Kidney (tissue), 13 donors: ENCODE measurements at regions not wholly inside any gene's neighbourhood (a gene's known extent, or its start where the extent isn't known, plus 50 kb on each side); places are given as distances from the start of the nearest gene placed in this dataset.

ENCODE experiments used
- DNase-seq, 5 donors: peaks; one replicate each; pipeline ENCODE4 v3.0.0-alpha.2; 2013 to 2020
- FAIRE-seq: peaks from 2 replicates; lab custom pipeline; 2012; peaks lifted over from hg19 to GRCh38; lab: Jason Lieb, UNC
- H3K27ac ChIP-seq, 2 donors: one replicate each; pipeline ENCODE4 v1.7.0; 2013; ENCODE audit warnings: low read depth in 2 of 2, low read length in 2 of 2, inconsistent platforms in 1 of 2
- H3K27me3 ChIP-seq: one replicate; pipeline ENCODE4 v1.7.1; 2013; ENCODE audit warnings: low read length, inconsistent platforms; ENCODE audit not compliant: control insufficient read depth, insufficient read depth
- H3K36me3 ChIP-seq, 3 donors: one replicate each; pipeline versions ENCODE4 v1.7.0 to v1.7.1; 2013; ENCODE audit warnings: low read length in 3 of 3, control low read depth in 1 of 3, inconsistent platforms in 1 of 3; ENCODE audit not compliant: insufficient read depth in 3 of 3, control insufficient read depth in 2 of 3
- H3K4me1 ChIP-seq, 3 donors: one replicate each; pipeline versions ENCODE4 v1.7.0 to v1.7.1; 2013; ENCODE audit warnings: low read length in 3 of 3, inconsistent platforms in 1 of 3, low read depth in 1 of 3; ENCODE audit not compliant: control insufficient read depth in 2 of 3, insufficient read depth in 2 of 3
- H3K4me3 ChIP-seq, 3 donors: one replicate each; pipeline versions ENCODE4 v1.7.0 to v1.8.1; 2013; ENCODE audit warnings: low read length in 3 of 3, control low read depth in 1 of 3, inconsistent platforms in 1 of 3
- H3K9ac ChIP-seq, 3 donors: one replicate each; pipeline versions ENCODE4 v1.7.0 to v1.7.1; 2013; ENCODE audit warnings: low read length in 3 of 3, control low read depth in 1 of 3, inconsistent platforms in 1 of 3
- H3K9me3 ChIP-seq, 3 donors: one replicate each; pipeline versions ENCODE4 v1.7.0 to v1.7.1; 2013; ENCODE audit warnings: low read length in 3 of 3, control low read depth in 1 of 3, inconsistent platforms in 1 of 3; ENCODE audit not compliant: control insufficient read depth in 2 of 3, insufficient read depth in 1 of 3
- intact Hi-C: fragments of 100-400 bp; cut with DNase I; formaldehyde crosslinking; loops from one replicate; pipeline ENCODE4 v1.11.1; 2022
- TF ChIP-seq, protein P1 (sequence below): IDR thresholded peaks from 3 replicates; pipeline ENCODE4 v1.5.1; 2012; ENCODE audit warnings: mild to moderate bottlenecking, moderate library complexity, borderline replicate concordance; ENCODE audit not compliant: insufficient read depth; ENCODE audit errors: extremely low read depth
- donor health status: control.
- donor health status: control.
- donor health status: control.
- donor health status: control.
- donor health status: control.
- donor health status: DM: yes; HTN: yes; CAD: no.
- donor health status: Normal renal cell carcinoma (clear cell type).

DNA sequence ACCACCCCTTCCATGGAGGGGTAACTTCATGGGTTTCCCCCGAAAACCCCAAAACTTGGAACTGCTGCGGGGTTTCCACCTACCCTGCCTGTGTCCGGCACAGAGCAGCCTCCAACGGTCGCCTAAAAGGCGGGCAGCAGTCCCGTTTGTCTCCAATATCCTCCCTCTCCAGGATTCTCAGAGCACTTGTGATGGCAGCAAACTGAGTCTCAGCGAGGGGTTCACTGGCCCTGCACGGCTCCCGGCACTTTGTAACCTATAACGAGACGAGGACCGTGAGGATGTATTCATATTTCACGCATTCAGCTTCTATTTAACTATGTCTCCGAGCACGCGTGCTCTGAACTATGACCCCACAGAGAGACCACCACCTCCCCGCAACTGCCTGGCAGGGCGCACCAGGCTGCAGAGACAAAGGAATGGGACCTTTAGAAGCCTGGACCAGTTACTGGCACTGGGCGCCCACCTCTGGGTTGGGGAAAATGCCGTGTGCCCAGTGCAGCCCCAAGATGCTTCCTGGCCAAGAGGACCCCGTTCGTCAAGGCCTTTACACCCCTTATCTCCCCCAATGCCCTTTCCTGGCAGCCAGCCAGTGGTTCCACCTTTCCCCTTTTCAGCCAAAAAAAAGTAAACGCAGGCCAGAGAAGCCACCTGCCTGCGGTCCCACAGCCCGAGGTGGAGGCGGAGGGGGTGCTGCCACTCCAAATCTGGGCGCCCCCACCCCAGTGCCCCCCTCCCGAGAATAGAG lies 173.1 kb upstream of the RTL1 start:
- H3K9me3 ChIP-seq: no peaks in the 10 kb centered on the region
- FAIRE-seq (no peak), DNase-seq (peak in 1 of 5 donors; percentile 9)
- no peaks in the 10 kb centered on the region for H3K4me1 ChIP-seq
- H3K9ac ChIP-seq: no peak overlapping the region
- no peak overlapping the region for H3K4me3 ChIP-seq
- TF ChIP-seq, protein P1, sequence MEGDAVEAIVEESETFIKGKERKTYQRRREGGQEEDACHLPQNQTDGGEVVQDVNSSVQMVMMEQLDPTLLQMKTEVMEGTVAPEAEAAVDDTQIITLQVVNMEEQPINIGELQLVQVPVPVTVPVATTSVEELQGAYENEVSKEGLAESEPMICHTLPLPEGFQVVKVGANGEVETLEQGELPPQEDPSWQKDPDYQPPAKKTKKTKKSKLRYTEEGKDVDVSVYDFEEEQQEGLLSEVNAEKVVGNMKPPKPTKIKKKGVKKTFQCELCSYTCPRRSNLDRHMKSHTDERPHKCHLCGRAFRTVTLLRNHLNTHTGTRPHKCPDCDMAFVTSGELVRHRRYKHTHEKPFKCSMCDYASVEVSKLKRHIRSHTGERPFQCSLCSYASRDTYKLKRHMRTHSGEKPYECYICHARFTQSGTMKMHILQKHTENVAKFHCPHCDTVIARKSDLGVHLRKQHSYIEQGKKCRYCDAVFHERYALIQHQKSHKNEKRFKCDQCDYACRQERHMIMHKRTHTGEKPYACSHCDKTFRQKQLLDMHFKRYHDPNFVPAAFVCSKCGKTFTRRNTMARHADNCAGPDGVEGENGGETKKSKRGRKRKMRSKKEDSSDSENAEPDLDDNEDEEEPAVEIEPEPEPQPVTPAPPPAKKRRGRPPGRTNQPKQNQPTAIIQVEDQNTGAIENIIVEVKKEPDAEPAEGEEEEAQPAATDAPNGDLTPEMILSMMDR: no peak
- no peaks in the 10 kb centered on the region for H3K27me3 ChIP-seq
- H3K27ac ChIP-seq: no peak overlapping the region
- H3K36me3 ChIP-seq: no peaks in the 10 kb centered on the region
- intact Hi-C loops: no loop called here

DNA sequence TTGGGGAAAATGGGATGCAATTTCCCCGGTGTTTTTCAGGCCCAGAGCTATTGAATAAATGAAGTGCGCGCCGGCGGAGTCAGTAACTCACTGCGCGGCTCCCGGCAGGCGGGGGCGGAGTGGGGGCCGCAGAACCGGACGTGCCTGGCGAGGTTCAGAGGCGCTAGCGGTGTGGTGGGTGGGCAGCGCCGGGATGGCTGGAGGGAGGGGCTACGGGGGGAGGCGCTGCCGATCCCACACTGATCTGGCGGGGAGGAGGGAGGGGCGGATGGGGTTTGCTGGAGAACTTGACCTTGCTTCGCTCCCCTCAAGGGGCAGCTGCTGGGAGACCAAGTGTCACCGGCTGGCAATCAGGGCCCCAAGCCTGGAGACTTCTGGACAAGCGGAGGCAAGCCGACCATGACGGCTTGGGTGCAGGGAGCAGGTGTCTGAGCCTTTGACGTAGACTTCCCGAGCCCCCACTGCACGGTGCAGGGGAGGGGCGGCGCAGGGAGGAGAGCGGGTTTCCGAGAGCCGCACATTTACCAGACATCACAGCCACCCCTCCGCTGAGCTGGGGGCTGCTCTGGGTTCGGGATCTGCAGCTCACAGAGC lies 174.1 kb upstream of the RTL1 start:
- Histone ChIP-seq H3K4me1 (no peaks in the 10 kb centered on the region), H3K36me3 (no peaks in the 10 kb centered on the region), H3K9ac (no peak overlapping the region), H3K27ac (no peak overlapping the region), H3K9me3 (no peaks in the 10 kb centered on the region), H3K4me3 (no peak overlapping the region), H3K27me3 (no peaks in the 10 kb centered on the region)
- FAIRE-seq (no peak), DNase-seq (peak in 4 of 5 donors; percentile 79 to 84 (median 84))
- intact Hi-C loops: no loop called here
- TF ChIP-seq, protein P1: no peak

DNA sequence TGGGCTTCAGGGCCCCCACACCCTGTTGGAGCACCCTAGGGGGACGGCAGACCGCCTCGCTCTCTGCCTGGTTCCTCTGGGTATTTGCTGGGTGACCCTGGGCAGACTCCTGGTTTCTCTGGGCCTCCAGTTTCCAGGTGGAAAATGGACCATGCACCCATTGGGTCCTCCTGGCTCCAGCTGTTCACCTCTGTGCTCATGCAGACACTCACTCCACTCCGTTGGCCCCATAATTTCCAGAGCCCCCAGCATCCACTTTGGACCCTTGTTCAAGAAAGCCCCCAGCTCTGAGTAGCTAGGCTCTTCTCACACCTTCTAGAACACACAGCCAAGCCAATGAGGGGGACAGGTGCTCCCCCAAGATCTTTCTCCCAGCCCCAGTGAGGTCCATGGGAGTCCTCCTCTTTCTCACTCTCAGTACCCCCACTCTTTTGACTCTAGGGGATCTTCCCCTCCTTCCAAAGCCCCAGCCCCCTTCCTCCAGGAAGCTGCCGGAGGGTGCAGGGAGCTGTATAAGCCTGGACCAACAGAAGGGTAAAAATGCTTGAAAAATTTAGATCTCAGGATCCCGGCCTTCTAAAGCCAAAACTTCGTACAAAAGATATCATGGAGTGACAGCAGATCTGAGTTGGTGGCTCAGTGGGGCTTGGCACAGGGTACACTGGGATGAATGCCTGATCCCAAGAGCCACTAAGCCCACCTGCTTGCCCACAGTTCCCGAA lies 174.8 kb upstream of the RTL1 start:
- intact Hi-C loops: no loop called here
- no peak overlapping the region for H3K9ac ChIP-seq
- DNase-seq: no peak
- no peaks in the 10 kb centered on the region for H3K9me3 ChIP-seq
- TF ChIP-seq, protein P1: no peak
- H3K36me3 ChIP-seq: no peaks in the 10 kb centered on the region
- H3K4me3 ChIP-seq: no peak overlapping the region
- no peak for FAIRE-seq
- no peaks in the 10 kb centered on the region for H3K27me3 ChIP-seq
- no peak overlapping the region for H3K27ac ChIP-seq
- H3K4me1 ChIP-seq: no peaks in the 10 kb centered on the region
